Sigmoid colon (tissue), 3 donors: ENCODE measurements at regions not wholly inside any gene's neighbourhood (a gene's known extent, or its start where the extent isn't known, plus 50 kb on each side); places are given as distances from the start of the nearest gene placed in this dataset.

Experiments
- CTCF ChIP-seq, 4 experiments: fragments of 450-650 bp in 3 of 4; fragments of 200-600 bp in 1 of 4; IDR thresholded peaks; one replicate each; pipeline ENCODE4 v1.5.1; 2016 to 2019; ENCODE audit warnings: antibody characterized with exemption in 4 of 4, mild to moderate bottlenecking in 3 of 4, moderate library complexity in 2 of 4
- POLR2A ChIP-seq, 2 donors: fragments of 450-650 bp; IDR thresholded peaks; one replicate each; pipeline ENCODE4 v1.6.1; 2016; ENCODE audit warnings: antibody characterized with exemption in 2 of 2, mild to moderate bottlenecking in 2 of 2, moderate library complexity in 2 of 2

GRCh38 chr11:24246715-24247114 is 250.1 kb upstream of the LUZP2 start:
- TF ChIP-seq CTCF (IDR thresholded peaks at IDR 0.05), result no peak
- TF ChIP-seq POLR2A (IDR thresholded peaks at IDR 0.05), result no peak
